ENCODE measurements at regions not wholly inside any gene's neighbourhood (a gene's known extent, or its start where the extent isn't known, plus 50 kb on each side); places are given as distances from the start of the nearest gene placed in this dataset.
"Not testable (repeated sequence)": the region's sequence is repeated elsewhere in the genome, so short reads cannot be mapped to it uniquely, and the experiment has no call there.

GRCh38 chr3:170690661-170690981 is 104.7 kb upstream of the SLC7A14 start:
- Histone ChIP-seq H3K27ac (ENCODE audit: insufficient read depth, low read length) (no peak overlapping the region), H3K9ac (ENCODE audit: insufficient read depth, low read length) (no peak overlapping the region), H3K4me2 (ENCODE audit: extremely low read depth, insufficient read depth, low read length) (no peak overlapping the region), H3K4me3 (replicated peaks in 1 of 4; ENCODE audit: control extremely low read depth in 1 of 4, insufficient read depth in 1 of 4, low read depth in 3 of 4, low read length in 4 of 4) (no peak overlapping the region), H3K4me1 (ENCODE audit: control insufficient read depth, extremely low read depth, insufficient read depth, low read length) (peaks cover 9% of the 10 kb centered on the region), H4K20me1 (ENCODE audit: control insufficient read depth, extremely low read depth, insufficient read depth, low read length) (no peaks in the 10 kb centered on the region), H3K27me3 (ENCODE audit: control insufficient read depth, insufficient read depth, low read length) (no peaks in the 10 kb centered on the region), H3K79me2 (ENCODE audit: control insufficient read depth, insufficient read depth, low read length) (no peaks in the 10 kb centered on the region), H3K9me3 (ENCODE audit: control insufficient read depth, insufficient read depth, low read depth, low read length) (no peaks in the 10 kb centered on the region), H3K36me3 (ENCODE audit: control insufficient read depth, insufficient read depth, low read length) (no peaks in the 10 kb centered on the region), H2AFZ (ENCODE audit: low read length) (no peak overlapping the region)
- DNase-seq (ENCODE audit: low read depth in 2 of 2) = no peak
- no peak for TF ChIP-seq EZH2 (IDR thresholded peaks at IDR 0.05; ENCODE audit: low read length, missing control alignments)
- TF ChIP-seq, protein P1, sequence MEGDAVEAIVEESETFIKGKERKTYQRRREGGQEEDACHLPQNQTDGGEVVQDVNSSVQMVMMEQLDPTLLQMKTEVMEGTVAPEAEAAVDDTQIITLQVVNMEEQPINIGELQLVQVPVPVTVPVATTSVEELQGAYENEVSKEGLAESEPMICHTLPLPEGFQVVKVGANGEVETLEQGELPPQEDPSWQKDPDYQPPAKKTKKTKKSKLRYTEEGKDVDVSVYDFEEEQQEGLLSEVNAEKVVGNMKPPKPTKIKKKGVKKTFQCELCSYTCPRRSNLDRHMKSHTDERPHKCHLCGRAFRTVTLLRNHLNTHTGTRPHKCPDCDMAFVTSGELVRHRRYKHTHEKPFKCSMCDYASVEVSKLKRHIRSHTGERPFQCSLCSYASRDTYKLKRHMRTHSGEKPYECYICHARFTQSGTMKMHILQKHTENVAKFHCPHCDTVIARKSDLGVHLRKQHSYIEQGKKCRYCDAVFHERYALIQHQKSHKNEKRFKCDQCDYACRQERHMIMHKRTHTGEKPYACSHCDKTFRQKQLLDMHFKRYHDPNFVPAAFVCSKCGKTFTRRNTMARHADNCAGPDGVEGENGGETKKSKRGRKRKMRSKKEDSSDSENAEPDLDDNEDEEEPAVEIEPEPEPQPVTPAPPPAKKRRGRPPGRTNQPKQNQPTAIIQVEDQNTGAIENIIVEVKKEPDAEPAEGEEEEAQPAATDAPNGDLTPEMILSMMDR (conservative IDR thresholded peaks at IDR 0.05 in 1 of 2, IDR thresholded peaks at IDR 0.05 in 1 of 2; ENCODE audit: low read depth in 1 of 2, low read length in 2 of 2) = no peak

DNA sequence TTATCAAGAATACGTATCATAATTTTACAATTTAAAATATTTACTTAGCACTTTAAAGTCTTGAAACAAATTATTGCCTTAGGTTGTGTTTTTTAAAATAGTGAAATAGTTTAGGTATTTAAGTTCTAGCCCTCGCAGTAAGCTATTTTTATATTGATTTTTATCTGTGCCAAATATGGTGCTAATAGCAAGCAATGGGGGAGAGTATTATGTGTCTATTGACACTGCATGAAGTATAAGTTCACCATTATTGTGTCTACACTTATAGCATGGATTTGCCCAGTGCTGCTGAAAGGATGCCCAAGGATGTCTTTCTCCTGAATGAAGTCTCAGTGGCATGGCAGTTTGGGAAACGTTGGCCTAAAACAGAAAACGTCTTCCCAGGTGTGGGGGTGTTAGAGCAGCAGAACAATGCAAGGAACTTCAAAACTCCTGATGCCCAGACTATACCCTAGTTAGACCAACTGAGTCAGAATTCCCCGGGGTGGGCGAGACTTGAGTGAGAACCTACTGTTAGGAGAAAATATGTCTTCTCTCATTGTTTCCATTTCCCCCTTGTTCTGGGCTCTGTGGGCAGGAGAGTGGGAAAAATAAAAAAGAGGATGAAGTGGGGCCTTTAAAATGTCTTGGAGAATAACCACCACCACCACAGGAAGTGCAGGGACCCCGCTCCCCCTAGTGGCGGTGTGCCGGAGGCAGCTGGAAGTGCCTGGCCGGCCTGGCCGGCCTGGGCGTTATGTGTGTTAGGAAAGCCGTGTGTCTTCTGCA is 104.2 kb upstream of the SLC7A14 start:
- Histone ChIP-seq H3K27me3 (ENCODE audit: control insufficient read depth, insufficient read depth, low read length) (no peaks in the 10 kb centered on the region), H3K4me3 (replicated peaks in 1 of 4; ENCODE audit: control extremely low read depth in 1 of 4, insufficient read depth in 1 of 4, low read depth in 3 of 4, low read length in 4 of 4) (no peak overlapping the region), H3K4me2 (ENCODE audit: extremely low read depth, insufficient read depth, low read length) (no peak overlapping the region), H4K20me1 (ENCODE audit: control insufficient read depth, extremely low read depth, insufficient read depth, low read length) (no peaks in the 10 kb centered on the region), H2AFZ (ENCODE audit: low read length) (no peak overlapping the region), H3K36me3 (ENCODE audit: control insufficient read depth, insufficient read depth, low read length) (no peaks in the 10 kb centered on the region), H3K9ac (ENCODE audit: insufficient read depth, low read length) (no peak overlapping the region), H3K79me2 (ENCODE audit: control insufficient read depth, insufficient read depth, low read length) (no peaks in the 10 kb centered on the region), H3K27ac (ENCODE audit: insufficient read depth, low read length) (peak overlapping the region; percentile 0), H3K9me3 (ENCODE audit: control insufficient read depth, insufficient read depth, low read depth, low read length) (no peaks in the 10 kb centered on the region), H3K4me1 (ENCODE audit: control insufficient read depth, extremely low read depth, insufficient read depth, low read length) (peaks cover 9% of the 10 kb centered on the region)
- peak; percentile 40 to 53 for DNase-seq (ENCODE audit: low read depth in 2 of 2)
- TF ChIP-seq, protein P1 (conservative IDR thresholded peaks at IDR 0.05 in 1 of 2, IDR thresholded peaks at IDR 0.05 in 1 of 2; ENCODE audit: low read depth in 1 of 2, low read length in 2 of 2) = peak; percentile 67 to 70
- no peak for TF ChIP-seq EZH2 (IDR thresholded peaks at IDR 0.05; ENCODE audit: low read length, missing control alignments)

DNA sequence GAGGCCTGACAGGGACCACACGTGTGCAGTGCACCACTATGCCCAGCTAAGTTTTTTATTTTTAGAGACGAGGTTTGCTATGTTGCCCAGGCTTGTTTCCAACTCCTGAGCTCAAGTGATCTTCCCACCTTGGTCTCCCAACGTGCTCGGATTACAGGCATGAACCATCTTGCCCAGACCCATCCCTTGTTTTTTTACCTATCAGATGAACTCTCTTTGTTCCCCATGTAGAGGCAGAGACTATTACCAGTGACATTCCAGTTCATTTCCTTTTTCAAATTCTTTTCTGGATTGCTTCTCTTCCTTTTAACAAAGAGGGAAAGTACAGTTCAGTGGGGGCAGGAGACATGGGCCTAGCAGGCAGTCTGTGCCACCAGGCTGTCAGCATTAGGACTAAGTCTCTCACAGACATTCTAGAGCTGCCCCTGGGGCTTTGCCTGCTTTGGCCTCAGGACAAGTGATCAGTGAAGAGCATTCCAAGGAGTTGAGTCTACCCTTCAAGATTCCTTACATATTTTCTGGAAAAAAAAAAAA is 103.5 kb upstream of the SLC7A14 start:
- no peaks in the 10 kb centered on the region for H3K27me3 ChIP-seq (ENCODE audit: control insufficient read depth, insufficient read depth, low read length)
- no peak overlapping the region for H3K9ac ChIP-seq (ENCODE audit: insufficient read depth, low read length)
- H3K4me1 ChIP-seq (ENCODE audit: control insufficient read depth, extremely low read depth, insufficient read depth, low read length) = peaks cover 9% of the 10 kb centered on the region
- no peaks in the 10 kb centered on the region for H4K20me1 ChIP-seq (ENCODE audit: control insufficient read depth, extremely low read depth, insufficient read depth, low read length)
- H3K27ac ChIP-seq (ENCODE audit: insufficient read depth, low read length) = peak overlapping the region; percentile 61
- peak; percentile 75 to 94 for DNase-seq (ENCODE audit: low read depth in 2 of 2)
- no peak overlapping the region for H2AFZ ChIP-seq (ENCODE audit: low read length)
- no peaks in the 10 kb centered on the region for H3K79me2 ChIP-seq (ENCODE audit: control insufficient read depth, insufficient read depth, low read length)
- H3K4me2 ChIP-seq (ENCODE audit: extremely low read depth, insufficient read depth, low read length) = no peak overlapping the region
- TF ChIP-seq, protein P1 (conservative IDR thresholded peaks at IDR 0.05 in 1 of 2, IDR thresholded peaks at IDR 0.05 in 1 of 2; ENCODE audit: low read depth in 1 of 2, low read length in 2 of 2) = no peak
- TF ChIP-seq EZH2 (IDR thresholded peaks at IDR 0.05; ENCODE audit: low read length, missing control alignments) = no peak
- no peaks in the 10 kb centered on the region for H3K9me3 ChIP-seq (ENCODE audit: control insufficient read depth, insufficient read depth, low read depth, low read length)
- H3K4me3 ChIP-seq (replicated peaks in 1 of 4; ENCODE audit: control extremely low read depth in 1 of 4, insufficient read depth in 1 of 4, low read depth in 3 of 4, low read length in 4 of 4) = no peak overlapping the region
- no peaks in the 10 kb centered on the region for H3K36me3 ChIP-seq (ENCODE audit: control insufficient read depth, insufficient read depth, low read length)

DNA sequence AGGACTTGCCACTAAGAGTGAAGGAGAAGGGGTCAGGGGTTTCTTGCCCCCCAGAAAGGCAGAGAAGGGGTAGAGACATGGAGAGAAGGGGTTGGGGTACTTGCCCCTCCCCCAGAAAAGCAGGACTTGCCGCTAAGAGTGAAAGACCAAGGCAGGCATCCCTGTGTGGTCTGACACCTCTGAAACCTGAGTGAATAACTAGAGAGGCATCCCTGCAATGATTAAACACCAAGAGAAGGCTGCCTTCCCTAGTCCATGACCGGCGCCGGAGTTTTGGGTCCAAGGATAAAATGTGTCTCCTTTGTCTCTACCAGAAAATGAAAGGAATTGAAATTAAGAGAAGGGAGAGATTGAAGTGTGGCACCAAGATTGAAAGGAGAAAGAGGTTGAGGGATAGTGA is 102.3 kb upstream of the SLC7A14 start:
- H3K27me3 ChIP-seq (ENCODE audit: control insufficient read depth, insufficient read depth, low read length); H3K4me2 ChIP-seq (ENCODE audit: extremely low read depth, insufficient read depth, low read length); H3K4me1 ChIP-seq (ENCODE audit: control insufficient read depth, extremely low read depth, insufficient read depth, low read length); H3K79me2 ChIP-seq (ENCODE audit: control insufficient read depth, insufficient read depth, low read length); H3K36me3 ChIP-seq (ENCODE audit: control insufficient read depth, insufficient read depth, low read length); H3K4me3 ChIP-seq (replicated peaks in 1 of 4; ENCODE audit: control extremely low read depth in 1 of 4, insufficient read depth in 1 of 4, low read depth in 3 of 4, low read length in 4 of 4); H3K9me3 ChIP-seq (ENCODE audit: control insufficient read depth, insufficient read depth, low read depth, low read length); H3K27ac ChIP-seq (ENCODE audit: insufficient read depth, low read length); H3K9ac ChIP-seq (ENCODE audit: insufficient read depth, low read length); DNase-seq (ENCODE audit: low read depth in 2 of 2); H2AFZ ChIP-seq (ENCODE audit: low read length); H4K20me1 ChIP-seq (ENCODE audit: control insufficient read depth, extremely low read depth, insufficient read depth, low read length): not testable (repeated sequence)
